Ovary (tissue), 3 donors: ENCODE measurements at regions not wholly inside any gene's neighbourhood (a gene's known extent, or its start where the extent isn't known, plus 50 kb on each side); places are given as distances from the start of the nearest gene placed in this dataset.

Source experiments
- EP300 ChIP-seq: sonication (generic); formaldehyde crosslinking; IDR thresholded peaks from one replicate; pipeline ENCODE4 v1.6.1; 2017; ENCODE audit warnings: antibody characterized with exemption
- POLR2A ChIP-seq: fragments of 450-650 bp; IDR thresholded peaks from one replicate; pipeline ENCODE4 v1.6.1; 2017; ENCODE audit warnings: antibody characterized with exemption, mild to moderate bottlenecking, moderate library complexity
- TF ChIP-seq, protein P1 (sequence below), 3 donors: fragments of 450-650 bp in 2 of 3; fragments of 200-600 bp in 1 of 3; IDR thresholded peaks; one replicate each; pipeline versions ENCODE4 v1.5.1 to v1.8.0; 2016 to 2022; ENCODE audit warnings: antibody characterized with exemption in 3 of 3, mild to moderate bottlenecking in 1 of 3
- donor health status: DM: no; HTN: no; CAD: no.

DNA sequence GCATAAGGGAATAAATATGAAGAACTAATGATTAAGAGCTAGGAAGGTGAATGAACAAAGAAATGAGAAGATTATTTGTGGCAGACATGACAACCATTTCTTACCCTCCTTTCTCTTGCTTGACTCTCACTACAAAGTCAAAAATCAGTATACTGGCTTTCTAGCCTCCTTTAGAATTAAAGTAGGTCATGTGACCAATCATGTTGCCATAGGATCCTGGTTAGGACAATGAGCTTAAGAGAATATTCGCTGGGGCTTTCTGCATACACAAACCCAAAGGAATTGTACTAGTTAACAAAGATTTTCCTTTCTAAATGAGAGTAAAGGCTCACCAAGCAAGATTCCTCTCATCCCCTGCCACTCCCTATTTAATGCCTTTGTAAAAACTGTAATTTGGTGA lies 76.0 kb upstream of the ID4 start:
- TF ChIP-seq, protein P1, sequence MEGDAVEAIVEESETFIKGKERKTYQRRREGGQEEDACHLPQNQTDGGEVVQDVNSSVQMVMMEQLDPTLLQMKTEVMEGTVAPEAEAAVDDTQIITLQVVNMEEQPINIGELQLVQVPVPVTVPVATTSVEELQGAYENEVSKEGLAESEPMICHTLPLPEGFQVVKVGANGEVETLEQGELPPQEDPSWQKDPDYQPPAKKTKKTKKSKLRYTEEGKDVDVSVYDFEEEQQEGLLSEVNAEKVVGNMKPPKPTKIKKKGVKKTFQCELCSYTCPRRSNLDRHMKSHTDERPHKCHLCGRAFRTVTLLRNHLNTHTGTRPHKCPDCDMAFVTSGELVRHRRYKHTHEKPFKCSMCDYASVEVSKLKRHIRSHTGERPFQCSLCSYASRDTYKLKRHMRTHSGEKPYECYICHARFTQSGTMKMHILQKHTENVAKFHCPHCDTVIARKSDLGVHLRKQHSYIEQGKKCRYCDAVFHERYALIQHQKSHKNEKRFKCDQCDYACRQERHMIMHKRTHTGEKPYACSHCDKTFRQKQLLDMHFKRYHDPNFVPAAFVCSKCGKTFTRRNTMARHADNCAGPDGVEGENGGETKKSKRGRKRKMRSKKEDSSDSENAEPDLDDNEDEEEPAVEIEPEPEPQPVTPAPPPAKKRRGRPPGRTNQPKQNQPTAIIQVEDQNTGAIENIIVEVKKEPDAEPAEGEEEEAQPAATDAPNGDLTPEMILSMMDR (IDR thresholded peaks at IDR 0.05): no peak
- no peak for TF ChIP-seq POLR2A
- no peak for TF ChIP-seq EP300
